KG1 (cell line): ENCODE measurements at regions not wholly inside any gene's neighbourhood (a gene's known extent, or its start where the extent isn't known, plus 50 kb on each side); places are given as distances from the start of the nearest gene placed in this dataset.
"Not testable (repeated sequence)": the region's sequence is repeated elsewhere in the genome, so short reads cannot be mapped to it uniquely, and the experiment has no call there.

Experiments used
- DNase-seq: peaks from one replicate; lab custom pipeline; 2025; lab: John Stamatoyannopoulos, UW

GRCh38 chr2:58369594-58369993, 128.5 kb upstream of the FANCL start:
- no peak for DNase-seq

- no peak for DNase-seq
These were observed 123.0 kb upstream of the FANCL start for GRCh38 chr2:58364098-58364497.

- DNase-seq: no peak
These were observed 116.9 kb upstream of the FANCL start for GRCh38 chr2:58358026-58358425.

- DNase-seq: no peak
These were observed 116.4 kb upstream of the FANCL start for GRCh38 chr2:58357521-58357920.

- DNase-seq: no peak
These were observed 113.1 kb upstream of the FANCL start for GRCh38 chr2:58354230-58354629.

- DNase-seq: no peak
These were observed 109.4 kb upstream of the FANCL start for GRCh38 chr2:58350484-58350883.

GRCh38 chr2:58347810-58348209, 106.7 kb upstream of the FANCL start:
- DNase-seq: no peak

GRCh38 chr2:58341047-58341446, 99.9 kb upstream of the FANCL start:
- DNase-seq: no peak

- no peak for DNase-seq
These were observed 98.6 kb upstream of the FANCL start for GRCh38 chr2:58339548-58340243.

GRCh38 chr2:58336416-58336815, 95.3 kb upstream of the FANCL start:
- no peak for DNase-seq

- no peak for DNase-seq
These were observed 93.3 kb upstream of the FANCL start for GRCh38 chr2:58334414-58334813.

- not testable (repeated sequence) for DNase-seq
These were observed 84.3 kb upstream of the FANCL start for GRCh38 chr2:58325296-58325895.

GRCh38 chr2:58319481-58319880, 78.4 kb upstream of the FANCL start:
- DNase-seq: no peak

GRCh38 chr2:58318949-58319348, 77.8 kb upstream of the FANCL start:
- not testable (repeated sequence) for DNase-seq

GRCh38 chr2:58313926-58314325, 72.8 kb upstream of the FANCL start:
- DNase-seq: no peak

GRCh38 chr2:58308435-58308834, 67.3 kb upstream of the FANCL start:
- DNase-seq: no peak

- no peak for DNase-seq
These were observed 63.7 kb upstream of the FANCL start for GRCh38 chr2:58304843-58305242.

- no peak for DNase-seq
These were observed 58.0 kb upstream of the FANCL start for GRCh38 chr2:58299123-58299522.

- DNase-seq: no peak
These were observed 51.9 kb upstream of the FANCL start for GRCh38 chr2:58293056-58293455.

GRCh38 chr2:58291726-58292438, 50.8 kb upstream of the FANCL start:
- no peak for DNase-seq
